Activated B cell treated with CpG ODN at 0.5 μM for 24 hours (primary cell): ENCODE measurements at regions not wholly inside any gene's neighbourhood (a gene's known extent, or its start where the extent isn't known, plus 50 kb on each side); places are given as distances from the start of the nearest gene placed in this dataset.
"Not testable (repeated sequence)": the region's sequence is repeated elsewhere in the genome, so short reads cannot be mapped to it uniquely, and the experiment has no call there.

ENCODE experiments used
- ATAC-seq: fragments of 200-7000 bp; cut with Tn5 transposase; one replicate; pipeline ENCODE4 v1.10.0; 2021; ENCODE audit warnings: low read depth, mild to moderate bottlenecking, moderate library complexity
- CTCF ChIA-PET: fragments of 350-600 bp; sonication (Branson Sonifier 250); formaldehyde crosslinking; loops from one replicate; lab custom pipeline; 2021; ENCODE audit warnings: antibody characterized with exemption; lab: Charles Lee
- POLR2A ChIA-PET: fragments of 350-600 bp; sonication (Branson Sonifier 250); formaldehyde crosslinking; loops from one replicate; lab custom pipeline; 2021; ENCODE audit warnings: antibody characterized with exemption; lab: Charles Lee
- DNase-seq: peaks from one replicate; pipeline ENCODE4 v3.0.0; 2022
- H3K27ac Mint-ChIP-seq: one replicate; pipeline ENCODE4 v1.8.0; 2020; ENCODE audit warnings: mixed read lengths
- H3K27me3 Mint-ChIP-seq: one replicate; pipeline ENCODE4 v1.8.0; 2021; ENCODE audit warnings: mixed read lengths
- H3K36me3 Mint-ChIP-seq: one replicate; pipeline ENCODE4 v1.8.0; 2021; ENCODE audit warnings: low read depth, mixed read lengths
- H3K4me1 Mint-ChIP-seq: one replicate; pipeline ENCODE4 v1.8.0; 2021; ENCODE audit warnings: mixed read lengths
- H3K4me3 Mint-ChIP-seq: one replicate; pipeline ENCODE4 v1.8.0; 2020; ENCODE audit warnings: mild to moderate bottlenecking, mixed read lengths
- H3K9me3 Mint-ChIP-seq: one replicate; pipeline ENCODE4 v1.8.0; 2020; ENCODE audit warnings: mixed read lengths
- CTCF ChIP-seq: fragments of 200-600 bp; IDR thresholded peaks from one replicate; pipeline ENCODE4 v1.8.0; 2022; ENCODE audit warnings: antibody characterized with exemption, mild to moderate bottlenecking
- intact Hi-C: fragments of 100-400 bp; cut with micrococcal nuclease; formaldehyde crosslinking; loops from one replicate; pipeline ENCODE4 v1.15.1; 2024

- Mint-ChIP-seq H3K27ac (no peak overlapping the region), H3K9me3 (peaks cover 17% of the 10 kb centered on the region), H3K27me3 (no peaks in the 10 kb centered on the region), H3K4me1 (no peaks in the 10 kb centered on the region), H3K4me3 (no peak overlapping the region), H3K36me3 (no peaks in the 10 kb centered on the region)
- CTCF ChIA-PET, result no interaction called here
- DNase-seq (no peak), ATAC-seq (no peak)
- POLR2A ChIA-PET, result no interaction called here
- intact Hi-C loops, result no loop called here
- TF ChIP-seq CTCF, result no peak
These were observed 116.1 kb upstream of the FBXO33 start for GRCh38 chr14:39548358-39548757.

- Mint-ChIP-seq H3K4me3 (no peak overlapping the region), H3K9me3 (peaks cover 18% of the 10 kb centered on the region), H3K4me1 (no peaks in the 10 kb centered on the region), H3K27ac (no peak overlapping the region), H3K36me3 (no peaks in the 10 kb centered on the region), H3K27me3 (no peaks in the 10 kb centered on the region)
- DNase-seq (no peak), ATAC-seq (no peak)
- no peak for TF ChIP-seq CTCF
- POLR2A ChIA-PET, result no interaction called here
- intact Hi-C loops, result no loop called here
- CTCF ChIA-PET, result no interaction called here
These were observed 115.6 kb upstream of the FBXO33 start for GRCh38 chr14:39547845-39548244.

GRCh38 chr14:39505812-39506211, 73.6 kb upstream of the FBXO33 start:
- ATAC-seq (no peak), DNase-seq (no peak)
- no peak overlapping the region for H3K27ac Mint-ChIP-seq
- peaks cover 9% of the 10 kb centered on the region for H3K27me3 Mint-ChIP-seq
- POLR2A ChIA-PET, result no interaction called here
- TF ChIP-seq CTCF, result no peak
- no peaks in the 10 kb centered on the region for H3K4me1 Mint-ChIP-seq
- peaks cover 3% of the 10 kb centered on the region for H3K36me3 Mint-ChIP-seq
- peaks cover 14% of the 10 kb centered on the region for H3K9me3 Mint-ChIP-seq
- intact Hi-C loops, result no loop called here
- CTCF ChIA-PET, result no interaction called here
- no peak overlapping the region for H3K4me3 Mint-ChIP-seq

GRCh38 chr14:39500253-39500652, 68.0 kb upstream of the FBXO33 start:
- ATAC-seq (no peak), DNase-seq (no peak)
- Mint-ChIP-seq H3K9me3 (peaks cover 7% of the 10 kb centered on the region), H3K27ac (no peak overlapping the region), H3K4me1 (no peaks in the 10 kb centered on the region), H3K36me3 (no peaks in the 10 kb centered on the region), H3K27me3 (peaks cover 6% of the 10 kb centered on the region), H3K4me3 (no peak overlapping the region)
- CTCF ChIA-PET, result no interaction called here
- intact Hi-C loops, result no loop called here
- POLR2A ChIA-PET, result no interaction called here
- no peak for TF ChIP-seq CTCF

GRCh38 chr14:39499514-39499913, 67.3 kb upstream of the FBXO33 start:
- Mint-ChIP-seq H3K36me3 (no peaks in the 10 kb centered on the region), H3K4me3 (no peak overlapping the region), H3K4me1 (no peaks in the 10 kb centered on the region), H3K9me3 (peaks cover 7% of the 10 kb centered on the region), H3K27ac (no peak overlapping the region), H3K27me3 (peaks cover under 1% of the 10 kb centered on the region)
- ChIA-PET CTCF (no interaction called here), POLR2A (no interaction called here)
- ATAC-seq, result no peak
- intact Hi-C loops, result no loop called here
- no peak for TF ChIP-seq CTCF
- no peak for DNase-seq

- intact Hi-C loops, H3K36me3 Mint-ChIP-seq, H3K4me1 Mint-ChIP-seq, DNase-seq, H3K27me3 Mint-ChIP-seq, CTCF ChIA-PET, ATAC-seq, H3K4me3 Mint-ChIP-seq, H3K27ac Mint-ChIP-seq, POLR2A ChIA-PET, H3K9me3 Mint-ChIP-seq: not testable (repeated sequence)
These were observed 65.4 kb upstream of the FBXO33 start for GRCh38 chr14:39497677-39498076.
